ENCODE measurements at regions not wholly inside any gene's neighbourhood (a gene's known extent, or its start where the extent isn't known, plus 50 kb on each side); places are given as distances from the start of the nearest gene placed in this dataset.

DNA sequence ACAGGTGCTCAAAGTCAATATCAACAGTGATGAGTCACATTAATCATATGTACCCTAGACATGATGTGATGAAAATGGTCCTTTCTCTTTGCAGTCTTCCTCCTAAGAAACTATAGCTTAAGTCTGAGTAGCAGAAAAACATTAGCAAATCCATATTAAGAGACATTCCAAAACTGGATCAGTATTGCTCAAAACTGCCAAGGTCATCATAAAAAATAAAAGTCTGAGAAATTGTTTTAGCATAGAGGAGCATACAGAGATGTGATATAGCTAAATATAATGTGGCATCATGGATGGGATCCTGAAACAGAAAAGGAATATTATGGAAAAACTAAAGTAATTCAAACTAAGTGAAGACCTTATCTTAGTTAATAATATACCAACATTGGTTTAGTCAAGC, 1316.1 kb downstream of the SUCLG1 start:
- CTCF ChIA-PET = no interaction called here
- TF ChIP-seq, protein P1, sequence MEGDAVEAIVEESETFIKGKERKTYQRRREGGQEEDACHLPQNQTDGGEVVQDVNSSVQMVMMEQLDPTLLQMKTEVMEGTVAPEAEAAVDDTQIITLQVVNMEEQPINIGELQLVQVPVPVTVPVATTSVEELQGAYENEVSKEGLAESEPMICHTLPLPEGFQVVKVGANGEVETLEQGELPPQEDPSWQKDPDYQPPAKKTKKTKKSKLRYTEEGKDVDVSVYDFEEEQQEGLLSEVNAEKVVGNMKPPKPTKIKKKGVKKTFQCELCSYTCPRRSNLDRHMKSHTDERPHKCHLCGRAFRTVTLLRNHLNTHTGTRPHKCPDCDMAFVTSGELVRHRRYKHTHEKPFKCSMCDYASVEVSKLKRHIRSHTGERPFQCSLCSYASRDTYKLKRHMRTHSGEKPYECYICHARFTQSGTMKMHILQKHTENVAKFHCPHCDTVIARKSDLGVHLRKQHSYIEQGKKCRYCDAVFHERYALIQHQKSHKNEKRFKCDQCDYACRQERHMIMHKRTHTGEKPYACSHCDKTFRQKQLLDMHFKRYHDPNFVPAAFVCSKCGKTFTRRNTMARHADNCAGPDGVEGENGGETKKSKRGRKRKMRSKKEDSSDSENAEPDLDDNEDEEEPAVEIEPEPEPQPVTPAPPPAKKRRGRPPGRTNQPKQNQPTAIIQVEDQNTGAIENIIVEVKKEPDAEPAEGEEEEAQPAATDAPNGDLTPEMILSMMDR (IDR thresholded peaks at IDR 0.05) = no peak
- H3K9me3 Mint-ChIP-seq = peaks cover 8% of the 10 kb centered on the region
- no peak overlapping the region for H3K27ac ChIP-seq (ENCODE audit: low read depth in 1 of 2, low read length in 2 of 2)
- no peak overlapping the region for H3K27ac Mint-ChIP-seq
- DNase-seq = no peak
- POLR2A ChIA-PET = no interaction called here
- no peak overlapping the region for H3K4me3 Mint-ChIP-seq
- no peak for ATAC-seq (ENCODE audit: poor library complexity)
- H3K27me3 ChIP-seq (ENCODE audit: control insufficient read depth in 1 of 2, insufficient read depth in 2 of 2, low read length in 2 of 2) = no peaks in the 10 kb centered on the region
- H3K27me3 Mint-ChIP-seq = no peaks in the 10 kb centered on the region
- H3K36me3 Mint-ChIP-seq (ENCODE audit: low read depth) = no peaks in the 10 kb centered on the region
- H3K4me1 ChIP-seq (ENCODE audit: insufficient read depth, low read length) = no peaks in the 10 kb centered on the region
- no peak overlapping the region for H3K4me3 ChIP-seq (ENCODE audit: low read length)
- H3K4me1 Mint-ChIP-seq (ENCODE audit: low read depth) = no peaks in the 10 kb centered on the region
- intact Hi-C loops (cut with DNase I, micrococcal nuclease) = no loop called here
- H3K9me3 ChIP-seq (ENCODE audit: control insufficient read depth in 1 of 2, insufficient read depth in 1 of 2, low read length in 2 of 2) = peaks cover 0 to 5% of the 10 kb centered on the region in 2 experiments
- H3K36me3 ChIP-seq (ENCODE audit: insufficient read depth, low read length) = no peaks in the 10 kb centered on the region

DNA sequence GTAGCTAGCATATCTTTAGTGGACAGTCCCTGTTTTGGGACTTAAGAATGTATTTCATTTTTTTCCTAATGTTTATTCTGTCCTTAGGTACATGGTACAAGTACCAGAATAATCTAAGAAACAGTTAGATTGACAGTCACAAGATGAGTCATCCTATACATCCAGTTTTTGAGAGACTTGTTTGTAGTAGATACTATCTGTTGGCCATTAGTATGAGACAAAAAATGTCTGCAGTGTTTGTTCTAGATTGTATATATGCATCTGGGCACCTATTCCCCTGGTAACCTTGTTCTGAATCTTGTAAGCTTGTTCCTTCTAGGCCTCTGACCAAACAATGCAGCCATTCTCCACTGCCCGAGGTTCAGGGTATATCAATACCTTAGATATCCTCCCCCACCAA, 1343.5 kb downstream of the SUCLG1 start:
- no peak for ATAC-seq (ENCODE audit: poor library complexity)

DNA sequence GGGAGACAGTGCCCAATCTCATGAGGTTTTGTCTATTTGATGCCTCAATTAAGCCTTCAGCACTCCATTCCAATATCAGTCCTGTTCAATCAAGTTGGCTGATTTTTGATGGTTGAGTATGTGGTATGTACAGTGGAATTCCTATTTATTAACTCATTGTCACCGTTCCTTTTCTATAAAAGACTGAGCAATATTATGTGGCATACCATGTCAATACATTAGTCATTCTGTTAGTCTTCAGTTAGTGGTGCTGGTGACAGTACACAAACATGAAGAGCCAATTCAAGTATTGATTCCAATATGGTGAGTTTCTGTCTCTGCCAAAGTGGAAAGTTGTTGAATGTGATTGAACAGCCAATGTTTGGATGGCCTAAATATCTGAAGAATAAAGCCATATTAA, 1343.9 kb downstream of the SUCLG1 start:
- Histone ChIP-seq H3K27ac (ENCODE audit: low read depth in 1 of 2, low read length in 2 of 2) (no peak overlapping the region), H3K27me3 (ENCODE audit: control insufficient read depth in 1 of 2, insufficient read depth in 2 of 2, low read length in 2 of 2) (no peaks in the 10 kb centered on the region), H3K4me3 (ENCODE audit: low read length) (no peak overlapping the region), H3K9me3 (ENCODE audit: control insufficient read depth in 1 of 2, insufficient read depth in 1 of 2, low read length in 2 of 2) (peaks cover 0 to 3% of the 10 kb centered on the region in 2 experiments), H3K4me1 (ENCODE audit: insufficient read depth, low read length) (no peaks in the 10 kb centered on the region), H3K36me3 (ENCODE audit: insufficient read depth, low read length) (no peaks in the 10 kb centered on the region)
- Mint-ChIP-seq H3K27me3 (no peaks in the 10 kb centered on the region), H3K4me3 (no peak overlapping the region), H3K4me1 (ENCODE audit: low read depth) (no peaks in the 10 kb centered on the region), H3K9me3 (no peaks in the 10 kb centered on the region), H3K27ac (no peak overlapping the region), H3K36me3 (ENCODE audit: low read depth) (no peaks in the 10 kb centered on the region)
- TF ChIP-seq, protein P1 (IDR thresholded peaks at IDR 0.05) = no peak
- intact Hi-C loops (cut with DNase I, micrococcal nuclease) = no loop called here
- DNase-seq = no peak
- ChIA-PET POLR2A (no interaction called here), CTCF (no interaction called here)
- ATAC-seq (ENCODE audit: poor library complexity) = no peak

More for the DNA sequence above, 1343.5 kb downstream of the SUCLG1 start:
- H3K4me1 ChIP-seq (ENCODE audit: insufficient read depth, low read length) = no peaks in the 10 kb centered on the region
- H3K4me1 Mint-ChIP-seq (ENCODE audit: low read depth) = no peaks in the 10 kb centered on the region
- H3K27me3 ChIP-seq (ENCODE audit: control insufficient read depth in 1 of 2, insufficient read depth in 2 of 2, low read length in 2 of 2) = no peaks in the 10 kb centered on the region
- POLR2A ChIA-PET = no interaction called here
- H3K27ac Mint-ChIP-seq = no peak overlapping the region
- no peak overlapping the region for H3K4me3 Mint-ChIP-seq
- H3K27ac ChIP-seq (ENCODE audit: low read depth in 1 of 2, low read length in 2 of 2) = no peak overlapping the region
- H3K36me3 ChIP-seq (ENCODE audit: insufficient read depth, low read length) = no peaks in the 10 kb centered on the region
- no peaks in the 10 kb centered on the region for H3K36me3 Mint-ChIP-seq (ENCODE audit: low read depth)
- H3K4me3 ChIP-seq (ENCODE audit: low read length) = no peak overlapping the region
- H3K9me3 Mint-ChIP-seq = no peaks in the 10 kb centered on the region
- TF ChIP-seq, protein P1 (IDR thresholded peaks at IDR 0.05) = no peak
- CTCF ChIA-PET = no interaction called here
- peaks cover 0 to 3% of the 10 kb centered on the region in 2 experiments for H3K9me3 ChIP-seq (ENCODE audit: control insufficient read depth in 1 of 2, insufficient read depth in 1 of 2, low read length in 2 of 2)
- no peak for DNase-seq
- H3K27me3 Mint-ChIP-seq = no peaks in the 10 kb centered on the region
- intact Hi-C loops (cut with DNase I, micrococcal nuclease) = no loop called here
